Activated T-cell treated with anti-CD3 and anti-CD28 coated beads, Interleukin-2, amount 50 U/mL, for 24 hours (primary cell): ENCODE measurements at regions not wholly inside any gene's neighbourhood (a gene's known extent, or its start where the extent isn't known, plus 50 kb on each side); places are given as distances from the start of the nearest gene placed in this dataset.

ENCODE experiments used
- DNase-seq: peaks from one replicate; pipeline ENCODE4 v3.0.0-alpha.2; 2020
- H3K27ac Mint-ChIP-seq: 2 replicates; pipeline ENCODE4 v1.8.0; 2020; ENCODE audit warnings: mild to moderate bottlenecking, mixed read lengths
- H3K27me3 Mint-ChIP-seq: 2 replicates; pipeline ENCODE4 v1.8.0; 2020; ENCODE audit warnings: mixed read lengths
- H3K36me3 Mint-ChIP-seq: 2 replicates; pipeline ENCODE4 v1.8.0; 2020; ENCODE audit warnings: low read depth, mixed read lengths
- H3K4me1 Mint-ChIP-seq: 2 replicates; pipeline ENCODE4 v1.8.0; 2020; ENCODE audit warnings: low read depth, mixed read lengths
- H3K4me3 Mint-ChIP-seq: 2 replicates; pipeline ENCODE4 v1.8.0; 2020; ENCODE audit warnings: mild to moderate bottlenecking, moderate library complexity, mixed read lengths
- H3K9me3 Mint-ChIP-seq: 2 replicates; pipeline ENCODE4 v1.8.0; 2020; ENCODE audit warnings: mixed read lengths

DNA sequence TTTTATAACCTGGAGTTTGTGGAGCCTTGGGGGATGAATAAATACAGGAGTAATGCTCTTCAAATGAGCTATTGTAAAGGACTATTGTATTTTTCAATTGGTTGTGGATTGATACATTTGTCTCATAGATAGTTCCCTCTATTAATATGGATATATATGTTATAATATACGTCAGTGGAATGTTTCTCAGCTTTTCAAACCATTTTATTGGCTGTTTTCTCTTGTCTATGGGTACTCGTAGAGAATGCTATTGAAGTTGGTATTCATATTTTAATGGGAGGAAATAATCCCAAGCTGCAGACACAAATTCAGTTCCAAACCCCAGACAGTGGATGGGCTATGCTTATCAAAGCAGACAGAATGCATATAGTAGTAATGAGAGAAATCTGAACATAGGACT is 181.8 kb upstream of the DAB2 start:
- Mint-ChIP-seq H3K27me3 (peaks cover 25% of the 10 kb centered on the region), H3K27ac (no peak overlapping the region), H3K4me3 (no peak overlapping the region), H3K36me3 (no peaks in the 10 kb centered on the region), H3K4me1 (no peaks in the 10 kb centered on the region), H3K9me3 (no peaks in the 10 kb centered on the region)
- DNase-seq = no peak

DNA sequence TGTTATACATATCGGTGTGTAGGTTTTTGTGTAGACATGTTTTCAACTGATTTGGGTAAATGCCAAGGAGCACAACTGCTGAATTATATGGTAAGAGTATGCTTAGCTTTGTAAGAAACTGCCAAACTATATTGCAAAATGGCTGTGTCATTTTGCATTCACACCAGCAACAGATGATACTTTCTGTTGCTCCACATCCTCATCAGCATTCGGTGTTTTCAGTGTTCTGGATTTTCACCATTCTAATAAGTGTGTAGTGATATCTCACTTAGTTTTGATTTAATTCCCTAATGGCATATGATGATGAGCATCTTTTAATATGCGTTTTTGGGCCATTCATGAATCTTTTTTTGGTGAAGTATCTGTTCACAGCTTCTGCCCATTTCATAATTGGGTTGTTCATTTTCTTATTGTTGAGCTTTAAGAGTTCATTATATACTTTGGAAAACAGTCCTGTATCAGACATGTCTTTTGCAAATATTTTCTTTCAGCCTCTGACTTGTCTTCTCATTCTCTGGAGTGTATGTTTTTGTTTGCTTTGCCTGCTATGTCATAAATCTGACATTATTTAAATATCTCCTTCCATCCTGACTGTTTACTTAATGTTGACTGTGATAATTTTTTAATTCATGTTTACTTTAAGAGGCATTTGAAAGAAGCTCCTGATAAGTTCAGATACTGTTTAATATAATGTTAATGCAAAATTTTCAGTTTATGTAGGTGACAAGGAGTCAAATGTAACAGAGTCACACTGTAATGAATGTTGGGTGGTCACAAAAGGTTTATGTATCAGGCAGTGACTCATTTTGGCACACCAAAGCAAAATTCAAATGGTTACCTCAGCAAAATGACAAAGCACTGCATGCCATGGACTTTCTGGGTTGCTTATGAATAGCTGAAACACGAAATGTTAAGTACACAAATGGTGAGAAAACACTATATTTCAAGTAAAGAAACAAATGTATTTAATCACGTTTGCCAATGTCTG is 181.1 kb upstream of the DAB2 start:
- Mint-ChIP-seq H3K36me3 (no peaks in the 10 kb centered on the region), H3K27ac (no peak overlapping the region), H3K27me3 (peaks cover 25% of the 10 kb centered on the region), H3K4me3 (no peak overlapping the region), H3K4me1 (no peaks in the 10 kb centered on the region), H3K9me3 (no peaks in the 10 kb centered on the region)
- DNase-seq = no peak

DNA sequence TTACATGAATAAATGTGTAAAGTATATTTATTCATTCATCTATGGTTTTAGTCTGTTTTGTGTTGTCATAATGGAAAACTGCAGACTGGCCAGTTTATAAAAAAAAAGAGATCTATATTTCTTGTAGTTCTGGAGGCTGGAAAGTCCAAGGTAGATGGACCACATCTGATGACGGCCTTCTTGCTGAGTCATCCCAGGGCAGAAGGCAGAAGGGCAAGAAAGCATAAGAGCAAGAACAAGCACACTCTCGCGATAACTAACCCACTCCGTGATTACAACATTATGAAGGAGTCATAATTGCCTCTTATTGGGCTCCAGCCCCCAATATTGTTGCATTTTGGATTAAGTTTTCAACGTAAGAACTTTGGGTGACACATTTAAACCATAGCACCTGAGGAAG is 180.4 kb upstream of the DAB2 start:
- no peak overlapping the region for H3K27ac Mint-ChIP-seq
- H3K4me1 Mint-ChIP-seq = no peaks in the 10 kb centered on the region
- H3K9me3 Mint-ChIP-seq = no peaks in the 10 kb centered on the region
- H3K27me3 Mint-ChIP-seq = peaks cover 25% of the 10 kb centered on the region
- H3K36me3 Mint-ChIP-seq = no peaks in the 10 kb centered on the region
- DNase-seq = no peak
- no peak overlapping the region for H3K4me3 Mint-ChIP-seq

GRCh38 chr5:39604491-39604890 is 179.7 kb upstream of the DAB2 start:
- H3K4me3 Mint-ChIP-seq = no peak overlapping the region
- no peaks in the 10 kb centered on the region for H3K9me3 Mint-ChIP-seq
- DNase-seq = no peak
- H3K27ac Mint-ChIP-seq = no peak overlapping the region
- H3K4me1 Mint-ChIP-seq = no peaks in the 10 kb centered on the region
- no peaks in the 10 kb centered on the region for H3K36me3 Mint-ChIP-seq
- peaks cover 23% of the 10 kb centered on the region for H3K27me3 Mint-ChIP-seq

DNA sequence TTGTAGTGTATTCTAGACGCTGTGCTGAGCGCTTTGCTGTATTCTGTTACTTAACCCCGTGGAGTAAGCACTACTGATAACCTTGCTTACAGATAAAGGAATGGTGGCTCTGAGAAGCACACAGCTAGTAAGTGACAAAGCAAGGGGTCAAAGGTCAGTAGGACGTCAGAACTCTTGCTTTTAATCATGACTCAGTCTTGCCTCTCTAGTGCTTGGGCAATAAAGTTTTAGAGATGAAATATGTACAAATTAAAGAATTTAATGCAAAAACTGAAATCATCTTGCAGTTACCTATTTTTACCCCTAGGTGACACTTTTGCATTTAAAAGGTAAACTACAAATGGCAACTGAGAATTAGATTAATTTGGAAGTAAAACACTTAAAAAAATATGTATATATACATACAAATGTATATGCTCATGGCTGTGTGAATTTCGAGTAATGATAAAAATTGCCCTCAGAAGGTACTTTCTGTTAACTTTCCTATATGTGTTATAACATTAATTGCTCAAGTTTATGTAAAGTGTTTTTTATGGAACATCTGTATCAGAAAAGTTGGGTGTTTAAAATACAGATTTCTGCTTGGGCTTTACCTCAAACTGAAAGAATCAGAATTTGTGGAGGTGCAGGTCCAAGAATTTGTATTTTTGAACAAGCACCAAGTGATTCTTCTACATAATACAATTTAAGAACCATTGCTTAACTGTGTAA is 175.1 kb upstream of the DAB2 start:
- Mint-ChIP-seq H3K9me3 (no peaks in the 10 kb centered on the region), H3K27ac (no peak overlapping the region), H3K36me3 (no peaks in the 10 kb centered on the region), H3K27me3 (peaks cover 22% of the 10 kb centered on the region), H3K4me3 (no peak overlapping the region), H3K4me1 (no peaks in the 10 kb centered on the region)
- DNase-seq = no peak

- Mint-ChIP-seq H3K4me1 (no peaks in the 10 kb centered on the region), H3K36me3 (no peaks in the 10 kb centered on the region), H3K27me3 (peaks cover 20% of the 10 kb centered on the region), H3K27ac (no peak overlapping the region), H3K9me3 (no peaks in the 10 kb centered on the region), H3K4me3 (no peak overlapping the region)
- DNase-seq = no peak
Measured at GRCh38 chr5:39598661-39599248, 174.0 kb upstream of the DAB2 start.

GRCh38 chr5:39588179-39588578 is 163.4 kb upstream of the DAB2 start:
- no peak for DNase-seq
- Mint-ChIP-seq H3K9me3 (no peaks in the 10 kb centered on the region), H3K4me1 (no peaks in the 10 kb centered on the region), H3K27me3 (peaks cover 14% of the 10 kb centered on the region), H3K27ac (no peak overlapping the region), H3K36me3 (no peaks in the 10 kb centered on the region), H3K4me3 (no peak overlapping the region)

- peaks cover 13% of the 10 kb centered on the region for H3K27me3 Mint-ChIP-seq
- H3K36me3 Mint-ChIP-seq = no peaks in the 10 kb centered on the region
- H3K4me3 Mint-ChIP-seq = no peak overlapping the region
- no peak overlapping the region for H3K27ac Mint-ChIP-seq
- no peaks in the 10 kb centered on the region for H3K9me3 Mint-ChIP-seq
- H3K4me1 Mint-ChIP-seq = no peaks in the 10 kb centered on the region
- DNase-seq = no peak
Measured at GRCh38 chr5:39587675-39588074, 162.9 kb upstream of the DAB2 start.

DNA sequence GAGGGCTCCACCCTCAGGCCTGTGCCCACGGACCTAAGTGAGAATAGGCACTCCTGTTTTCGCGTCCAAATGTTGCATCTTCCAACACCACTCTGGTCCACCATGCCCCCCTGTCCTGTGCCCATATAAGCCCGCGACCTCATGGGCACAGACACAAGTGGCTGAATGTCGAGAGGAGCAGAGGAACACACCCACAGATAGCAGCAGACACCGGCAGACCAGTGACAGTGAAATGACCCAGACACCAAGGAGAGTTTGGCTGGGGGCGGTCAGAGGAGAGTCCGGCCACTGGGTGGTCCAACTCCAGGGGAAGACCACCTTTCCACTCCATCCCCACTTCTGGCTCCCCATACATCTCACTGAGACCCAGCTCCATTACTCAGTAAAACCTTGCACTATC is 161.4 kb upstream of the DAB2 start:
- H3K4me1 Mint-ChIP-seq = peaks cover 4% of the 10 kb centered on the region
- H3K27me3 Mint-ChIP-seq = peaks cover 13% of the 10 kb centered on the region
- DNase-seq = no peak
- H3K36me3 Mint-ChIP-seq = no peaks in the 10 kb centered on the region
- H3K4me3 Mint-ChIP-seq = no peak overlapping the region
- no peak overlapping the region for H3K27ac Mint-ChIP-seq
- no peaks in the 10 kb centered on the region for H3K9me3 Mint-ChIP-seq

DNA sequence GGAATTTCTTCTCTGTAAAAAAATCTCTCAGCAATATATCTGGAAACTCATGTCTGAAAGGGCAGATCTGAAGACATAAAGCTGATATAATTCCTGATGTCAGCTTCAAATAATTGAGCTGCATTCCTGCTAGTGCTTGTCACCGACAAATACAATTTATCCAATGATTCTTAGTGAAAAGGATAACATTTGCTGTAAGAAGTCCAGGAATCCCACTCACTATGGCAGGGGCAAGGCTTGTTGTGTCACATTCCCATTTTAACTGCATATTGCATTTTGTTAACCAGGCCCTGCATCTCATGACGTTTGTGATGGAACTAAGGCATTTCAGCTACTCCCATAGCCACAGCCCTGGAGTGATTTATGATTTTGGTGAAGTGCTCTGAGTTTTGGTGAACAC is 160.1 kb upstream of the DAB2 start:
- Mint-ChIP-seq H3K36me3 (no peaks in the 10 kb centered on the region), H3K27me3 (peaks cover 13% of the 10 kb centered on the region), H3K27ac (no peak overlapping the region), H3K4me3 (no peak overlapping the region), H3K4me1 (peaks cover 10% of the 10 kb centered on the region), H3K9me3 (no peaks in the 10 kb centered on the region)
- DNase-seq = no peak

DNA sequence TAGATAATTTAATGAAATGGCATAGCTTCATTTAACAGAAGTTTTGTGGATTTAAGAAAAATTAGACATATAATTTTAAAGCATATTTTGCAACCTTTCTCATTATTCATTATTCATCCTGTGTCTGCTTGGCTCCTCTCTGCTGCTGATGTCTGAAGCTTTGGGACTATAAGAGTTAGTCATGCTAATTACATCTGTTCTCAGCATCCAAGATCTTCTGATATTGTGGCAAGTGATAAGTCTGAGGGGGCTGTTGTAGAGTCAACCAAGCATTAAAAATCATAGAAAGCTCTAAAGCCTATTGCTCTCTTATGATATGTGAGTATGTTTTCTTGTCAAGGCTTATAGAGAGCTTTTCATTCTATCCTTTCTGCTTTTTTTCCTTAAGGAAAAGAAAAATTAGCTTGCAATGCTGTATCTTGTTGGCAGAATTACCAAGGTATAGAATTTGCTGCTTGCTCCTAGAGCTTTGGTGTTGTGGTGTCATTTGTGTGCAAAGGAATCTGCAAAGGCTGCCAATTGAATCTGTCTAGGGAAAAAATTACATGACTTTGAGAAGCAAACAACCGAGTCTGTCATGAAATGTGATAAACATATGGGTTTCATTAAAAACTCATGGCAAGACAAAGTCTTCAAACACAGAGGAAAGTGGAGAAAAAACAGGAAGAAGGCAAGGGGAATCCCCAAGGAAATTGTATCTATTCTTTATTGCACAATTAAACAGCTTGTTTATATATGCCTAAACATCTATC is 156.1 kb upstream of the DAB2 start:
- Mint-ChIP-seq H3K36me3 (no peaks in the 10 kb centered on the region), H3K27ac (no peak overlapping the region), H3K27me3 (peaks cover 2% of the 10 kb centered on the region), H3K4me1 (peaks cover 10% of the 10 kb centered on the region), H3K9me3 (no peaks in the 10 kb centered on the region), H3K4me3 (no peak overlapping the region)
- DNase-seq = no peak

DNA sequence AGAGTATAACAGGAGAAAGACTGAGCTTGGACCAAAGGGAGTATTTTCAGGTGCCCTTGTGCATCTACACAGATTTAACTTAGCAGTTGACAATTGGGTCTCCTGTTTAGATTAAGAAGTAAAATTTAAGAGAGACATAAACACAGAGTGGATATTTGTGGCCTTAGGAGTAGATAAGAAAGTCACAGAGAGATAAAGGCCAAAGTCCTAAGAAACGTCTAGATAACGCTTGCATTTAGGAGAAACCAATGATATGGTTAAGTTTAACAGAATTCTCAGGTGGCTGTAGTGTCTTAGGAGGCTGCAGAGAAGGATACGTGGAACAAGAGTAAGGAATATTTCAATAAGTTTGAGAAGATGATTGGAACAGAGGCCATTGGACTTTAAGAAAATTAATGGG is 155.0 kb upstream of the DAB2 start:
- H3K27ac Mint-ChIP-seq = no peak overlapping the region
- peaks cover 2% of the 10 kb centered on the region for H3K27me3 Mint-ChIP-seq
- no peaks in the 10 kb centered on the region for H3K9me3 Mint-ChIP-seq
- H3K4me3 Mint-ChIP-seq = no peak overlapping the region
- H3K36me3 Mint-ChIP-seq = no peaks in the 10 kb centered on the region
- peaks cover 10% of the 10 kb centered on the region for H3K4me1 Mint-ChIP-seq
- no peak for DNase-seq

GRCh38 chr5:39578887-39579497 is 154.2 kb upstream of the DAB2 start:
- Mint-ChIP-seq H3K36me3 (no peaks in the 10 kb centered on the region), H3K4me1 (peaks cover 10% of the 10 kb centered on the region), H3K27me3 (peaks cover 9% of the 10 kb centered on the region), H3K27ac (no peak overlapping the region), H3K9me3 (no peaks in the 10 kb centered on the region), H3K4me3 (no peak overlapping the region)
- no peak for DNase-seq

GRCh38 chr5:39577529-39577928 is 152.7 kb upstream of the DAB2 start:
- no peak overlapping the region for H3K27ac Mint-ChIP-seq
- no peak for DNase-seq
- peaks cover 10% of the 10 kb centered on the region for H3K4me1 Mint-ChIP-seq
- H3K9me3 Mint-ChIP-seq = no peaks in the 10 kb centered on the region
- H3K4me3 Mint-ChIP-seq = no peak overlapping the region
- H3K36me3 Mint-ChIP-seq = no peaks in the 10 kb centered on the region
- peaks cover 12% of the 10 kb centered on the region for H3K27me3 Mint-ChIP-seq
